ENCODE measurements at regions not wholly inside any gene's neighbourhood (a gene's known extent, or its start where the extent isn't known, plus 50 kb on each side); places are given as distances from the start of the nearest gene placed in this dataset.

- no peak overlapping the region for H3K4me3 ChIP-seq (ENCODE audit: control insufficient read depth in 2 of 3, extremely low read depth in 1 of 3, insufficient read depth in 2 of 3, low read depth in 1 of 3, low read length in 3 of 3)
- dilution Hi-C loops (cut with MboI; ENCODE audit: extremely low pct_ligation_motif_present, low sequenced_read_pairs): no loop called here
- FAIRE-seq: no peak
- no peaks in the 10 kb centered on the region for H3K79me2 ChIP-seq (ENCODE audit: control insufficient read depth, insufficient read depth, low read length)
- no peaks in the 10 kb centered on the region for H3K36me3 ChIP-seq (ENCODE audit: control insufficient read depth in 2 of 2, extremely low read depth in 1 of 2, insufficient read depth in 2 of 2, low read length in 2 of 2)
- H3K9me3 ChIP-seq (ENCODE audit: control insufficient read depth, low read depth, low read length): peaks cover 9% of the 10 kb centered on the region
- H3K9ac ChIP-seq (ENCODE audit: control insufficient read depth, extremely low read depth, insufficient read depth, low read length): no peak overlapping the region
- no peaks in the 10 kb centered on the region for H3K27me3 ChIP-seq (ENCODE audit: control insufficient read depth, extremely low read depth, insufficient read depth, low read length)
- no peaks in the 10 kb centered on the region for H3K4me1 ChIP-seq (ENCODE audit: control insufficient read depth, extremely low read depth, insufficient read depth, low read length)
- DNase-seq (ENCODE audit: low read depth, low spot score): no peak
- no peak overlapping the region for H3K27ac ChIP-seq (ENCODE audit: control insufficient read depth, insufficient read depth, low read length)
- no peak overlapping the region for H2AFZ ChIP-seq (ENCODE audit: control insufficient read depth, low read length)
- no peaks in the 10 kb centered on the region for H4K20me1 ChIP-seq (ENCODE audit: control insufficient read depth, extremely low read depth, insufficient read depth, low read length)
- H3K9me1 ChIP-seq (ENCODE audit: control insufficient read depth, extremely low read depth, insufficient read depth, low read length): no peaks in the 10 kb centered on the region
- H3K4me2 ChIP-seq (ENCODE audit: control insufficient read depth, extremely low read depth, insufficient read depth, low read depth, low read length): no peak overlapping the region
- no peak for TF ChIP-seq CTCF (optimal IDR thresholded peaks at IDR 0.05 in 1 of 3, IDR thresholded peaks at IDR 0.05 in 1 of 3, conservative IDR thresholded peaks at IDR 0.05 in 1 of 3; ENCODE audit: extremely low read depth in 1 of 3, insufficient read depth in 2 of 3, low read length in 3 of 3)
- no peak for TF ChIP-seq EZH2 (IDR thresholded peaks at IDR 0.05; ENCODE audit: low read length)
Measured at GRCh38 chr2:6764968-6765723, 100.6 kb downstream of the CMPK2 start.

DNA sequence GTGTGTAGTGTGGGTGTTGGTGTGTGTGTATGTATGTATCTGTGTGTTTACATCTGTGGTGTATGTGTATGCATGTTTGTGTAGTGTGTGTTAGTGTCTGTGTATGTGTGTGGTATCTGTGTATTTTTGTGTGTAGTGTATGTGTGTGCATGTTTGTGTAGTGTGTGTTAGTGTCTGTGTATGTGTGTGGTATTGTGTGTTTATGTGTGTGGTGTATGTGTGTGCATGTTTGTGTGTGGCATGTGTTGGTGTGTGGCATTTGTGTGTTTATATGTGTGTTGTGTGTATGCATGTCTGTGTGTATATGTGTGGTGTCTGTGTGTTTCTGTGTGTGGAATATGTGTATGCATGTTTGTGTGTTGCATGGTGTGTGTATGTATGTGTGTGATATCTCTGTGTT is 96.4 kb downstream of the CMPK2 start:
- no peaks in the 10 kb centered on the region for H4K20me1 ChIP-seq (ENCODE audit: control insufficient read depth, extremely low read depth, insufficient read depth, low read length)
- H3K9me1 ChIP-seq (ENCODE audit: control insufficient read depth, extremely low read depth, insufficient read depth, low read length): no peaks in the 10 kb centered on the region
- H3K9ac ChIP-seq (ENCODE audit: control insufficient read depth, extremely low read depth, insufficient read depth, low read length): no peak overlapping the region
- no peaks in the 10 kb centered on the region for H3K27me3 ChIP-seq (ENCODE audit: control insufficient read depth, extremely low read depth, insufficient read depth, low read length)
- TF ChIP-seq EZH2 (IDR thresholded peaks at IDR 0.05; ENCODE audit: low read length) (no peak), CTCF (optimal IDR thresholded peaks at IDR 0.05 in 1 of 3, IDR thresholded peaks at IDR 0.05 in 1 of 3, conservative IDR thresholded peaks at IDR 0.05 in 1 of 3; ENCODE audit: extremely low read depth in 1 of 3, insufficient read depth in 2 of 3, low read length in 3 of 3) (no peak)
- H3K4me1 ChIP-seq (ENCODE audit: control insufficient read depth, extremely low read depth, insufficient read depth, low read length): no peaks in the 10 kb centered on the region
- H3K79me2 ChIP-seq (ENCODE audit: control insufficient read depth, insufficient read depth, low read length): no peaks in the 10 kb centered on the region
- no peak overlapping the region for H3K4me2 ChIP-seq (ENCODE audit: control insufficient read depth, extremely low read depth, insufficient read depth, low read depth, low read length)
- H3K9me3 ChIP-seq (ENCODE audit: control insufficient read depth, low read depth, low read length): peaks cover 8% of the 10 kb centered on the region
- no peak for DNase-seq (ENCODE audit: low read depth, low spot score)
- no peak overlapping the region for H2AFZ ChIP-seq (ENCODE audit: control insufficient read depth, low read length)
- dilution Hi-C loops (cut with MboI; ENCODE audit: extremely low pct_ligation_motif_present, low sequenced_read_pairs): no loop called here
- H3K4me3 ChIP-seq (ENCODE audit: control insufficient read depth in 2 of 3, extremely low read depth in 1 of 3, insufficient read depth in 2 of 3, low read depth in 1 of 3, low read length in 3 of 3): no peak overlapping the region
- FAIRE-seq: no peak
- no peak overlapping the region for H3K27ac ChIP-seq (ENCODE audit: control insufficient read depth, insufficient read depth, low read length)
- H3K36me3 ChIP-seq (ENCODE audit: control insufficient read depth in 2 of 2, extremely low read depth in 1 of 2, insufficient read depth in 2 of 2, low read length in 2 of 2): no peaks in the 10 kb centered on the region
